Activated naive CD4-positive, alpha-beta T cell treated with anti-CD3 and anti-CD28 coated beads, Interleukin-2, amount 50 U/mL, for 72 hours (primary cell): ENCODE measurements at regions not wholly inside any gene's neighbourhood (a gene's known extent, or its start where the extent isn't known, plus 50 kb on each side); places are given as distances from the start of the nearest gene placed in this dataset.

Source experiments
- ATAC-seq, 2 donors: fragments of 150-1000 bp; cut with Tn5 transposase; 2 replicates each; pipeline ENCODE4 v1.10.0; 2021; ENCODE audit warnings: mild to moderate bottlenecking in 2 of 2, moderate library complexity in 2 of 2
- DNase-seq, 2 donors: peaks; one replicate each; pipeline ENCODE4 v3.0.0; 2021 to 2022; ENCODE audit warnings: low spot score in 2 of 2
- H3K27ac Mint-ChIP-seq, 2 donors: one replicate each; pipeline ENCODE4 v1.8.0; 2022; ENCODE audit warnings: mild to moderate bottlenecking in 2 of 2, mixed read lengths in 2 of 2
- H3K36me3 Mint-ChIP-seq, 2 donors: one replicate each; pipeline ENCODE4 v1.8.0; 2022; ENCODE audit warnings: mixed read lengths in 2 of 2
- H3K9me3 Mint-ChIP-seq, 2 donors: one replicate each; pipeline ENCODE4 v1.8.0; 2022; ENCODE audit warnings: mixed read lengths in 2 of 2

DNA sequence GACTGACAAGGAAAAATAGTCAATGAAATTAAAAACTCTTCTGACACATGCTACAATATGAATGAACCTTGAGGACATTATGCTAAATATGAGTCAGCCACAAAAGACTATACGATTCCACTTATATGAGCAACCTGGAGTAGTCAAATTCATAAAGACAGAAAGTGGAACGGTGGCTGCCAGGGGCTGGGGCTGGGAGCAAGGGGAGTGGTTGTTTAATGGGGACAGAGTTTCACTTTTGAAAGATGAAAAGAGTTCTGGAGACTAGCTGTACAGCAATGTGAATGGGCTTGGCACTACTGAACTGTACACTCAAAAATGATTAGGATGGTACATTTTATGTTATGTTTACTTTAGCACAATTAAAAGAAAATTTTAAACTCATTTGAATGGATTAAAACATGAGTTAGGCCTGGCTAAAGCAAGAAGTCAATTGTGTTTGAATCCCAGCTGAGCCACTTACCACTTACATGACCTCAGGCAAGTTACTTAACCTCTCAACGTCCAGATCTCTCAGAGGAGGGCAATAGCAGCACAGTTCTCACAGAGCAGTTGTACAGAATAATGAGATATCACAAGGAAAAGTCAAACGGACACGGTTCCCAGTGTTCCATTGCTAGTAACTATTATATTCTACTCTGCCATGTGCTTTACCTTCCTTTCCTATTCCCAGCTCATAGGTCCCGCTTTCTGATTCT, 102.5 kb downstream of the SPTSSA start:
- H3K36me3 Mint-ChIP-seq: no peaks in the 10 kb centered on the region
- ATAC-seq (peak; percentile 16 to 27), DNase-seq (no peak)
- no peaks in the 10 kb centered on the region for H3K9me3 Mint-ChIP-seq
- peak overlapping the region in 1 of 2 donors; percentile 50 for H3K27ac Mint-ChIP-seq

DNA sequence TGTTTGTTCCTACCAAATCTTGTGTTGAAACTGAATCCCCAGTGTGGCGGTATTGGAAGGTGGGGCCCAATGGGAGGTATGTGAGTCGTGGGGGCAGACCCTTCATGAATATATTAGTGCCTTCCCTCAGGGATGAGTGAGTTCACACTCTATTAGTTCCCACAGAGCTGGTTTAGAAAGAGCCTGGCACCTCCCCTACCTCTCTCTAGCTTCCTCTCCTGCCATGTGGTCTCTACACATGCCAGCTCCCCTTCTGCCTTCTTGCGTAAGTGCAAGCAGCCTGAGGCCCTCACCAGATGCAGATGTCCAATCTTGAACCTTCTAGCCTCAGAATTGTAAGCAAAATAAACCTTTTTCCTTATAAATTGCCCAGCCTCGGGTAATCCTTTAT, 105.8 kb downstream of the SPTSSA start:
- no peaks in the 10 kb centered on the region for H3K9me3 Mint-ChIP-seq
- ATAC-seq: peak in 1 of 2 donors; percentile 44
- no peaks in the 10 kb centered on the region for H3K36me3 Mint-ChIP-seq
- no peak overlapping the region for H3K27ac Mint-ChIP-seq
- no peak for DNase-seq

DNA sequence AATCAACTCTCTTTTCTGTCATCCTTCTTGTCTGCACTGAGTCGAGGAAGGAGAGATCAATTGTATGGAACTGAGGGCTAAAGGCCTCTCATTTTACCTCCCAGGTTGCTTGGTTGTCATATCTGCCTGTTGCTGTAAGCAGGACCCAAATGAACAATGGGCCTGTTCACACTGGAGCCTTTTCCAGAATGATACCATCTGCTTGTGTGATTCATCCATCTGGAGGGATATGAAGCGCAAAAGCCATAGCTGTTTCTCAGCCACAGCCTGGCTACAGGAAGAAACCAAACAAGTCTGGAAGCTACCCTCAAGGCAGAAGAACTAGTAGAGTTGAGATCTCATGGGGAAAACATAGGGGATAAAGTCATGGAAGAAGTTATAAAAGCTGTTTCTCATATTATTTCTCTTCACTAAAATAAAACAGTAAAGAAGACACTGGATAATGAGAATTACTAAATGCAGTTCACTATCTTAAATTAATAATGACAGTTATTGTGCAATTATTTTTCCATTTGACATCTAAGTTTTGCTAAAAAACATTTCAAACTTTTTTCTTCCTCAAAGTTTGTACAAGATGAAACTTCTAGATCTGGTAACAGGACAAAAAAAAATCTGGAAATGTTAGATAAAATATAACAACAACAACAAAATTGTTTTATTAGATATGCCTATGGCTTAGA, 106.3 kb downstream of the SPTSSA start:
- Mint-ChIP-seq H3K27ac (no peak overlapping the region), H3K36me3 (no peaks in the 10 kb centered on the region), H3K9me3 (no peaks in the 10 kb centered on the region)
- ATAC-seq (no peak), DNase-seq (no peak)

DNA sequence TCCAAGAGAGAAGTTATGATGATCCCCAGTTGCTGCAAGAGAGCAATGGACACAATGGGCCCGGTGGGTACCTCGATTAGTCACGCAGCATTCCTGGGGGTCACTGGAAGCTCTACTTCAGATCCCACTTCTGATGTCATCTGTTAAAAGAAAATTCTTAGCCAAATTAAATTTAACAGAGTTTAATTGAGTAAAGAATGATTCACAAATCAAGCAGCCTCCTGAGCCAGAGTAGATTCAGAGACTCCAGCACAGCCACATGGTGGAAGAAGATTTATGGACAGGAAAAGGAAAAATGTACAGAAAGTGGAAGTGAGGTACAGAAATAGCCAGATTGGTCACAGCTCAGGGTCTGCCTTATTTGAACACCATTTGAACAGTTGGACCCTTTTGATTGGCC, 107.5 kb downstream of the SPTSSA start:
- no peaks in the 10 kb centered on the region for H3K9me3 Mint-ChIP-seq
- no peak for DNase-seq
- H3K36me3 Mint-ChIP-seq: no peaks in the 10 kb centered on the region

DNA sequence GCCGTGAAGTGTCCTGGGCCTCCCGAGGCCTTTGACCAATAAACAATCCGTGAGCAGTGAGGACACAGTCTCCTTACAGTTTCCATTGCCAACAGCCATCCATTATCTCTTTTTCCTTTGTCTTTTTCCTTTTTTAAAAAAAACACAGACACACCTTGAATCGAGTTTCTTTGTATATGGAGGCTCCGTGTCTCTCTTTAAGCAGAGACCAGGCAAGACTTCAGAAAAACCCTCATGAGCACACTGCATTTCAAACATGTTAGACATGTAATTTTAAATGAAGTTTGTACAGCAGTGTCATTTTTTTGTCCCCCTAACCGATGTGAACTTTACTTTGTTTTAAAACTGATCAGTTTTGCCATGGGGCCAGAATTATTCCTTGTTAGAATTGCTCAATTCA, 111.1 kb downstream of the SPTSSA start:
- DNase-seq (no peak), ATAC-seq (peak; percentile 25 to 53)
- no peak overlapping the region for H3K27ac Mint-ChIP-seq
- H3K9me3 Mint-ChIP-seq: no peaks in the 10 kb centered on the region
- H3K36me3 Mint-ChIP-seq: no peaks in the 10 kb centered on the region

More for the DNA sequence above, 107.5 kb downstream of the SPTSSA start:
- ATAC-seq: no peak
- H3K27ac Mint-ChIP-seq: no peak overlapping the region

DNA sequence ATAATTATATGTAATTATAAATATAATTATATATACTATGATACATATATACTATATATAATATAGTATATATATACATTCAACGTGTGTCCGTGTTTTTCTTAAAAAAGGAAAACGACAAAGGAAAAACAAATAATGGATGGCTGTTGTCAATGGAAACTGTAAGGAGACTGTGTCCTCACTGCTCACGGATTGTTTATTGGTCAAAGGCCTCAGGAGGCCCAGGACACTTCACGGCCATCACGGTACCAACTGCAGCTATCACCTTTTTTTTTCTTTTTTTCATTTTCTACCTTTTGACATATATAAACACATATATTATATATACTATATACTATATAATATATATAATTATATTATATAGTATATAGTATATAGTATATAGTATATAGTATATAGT, 113.4 kb downstream of the SPTSSA start:
- Mint-ChIP-seq H3K9me3 (no peaks in the 10 kb centered on the region), H3K27ac (no peak overlapping the region), H3K36me3 (no peaks in the 10 kb centered on the region)
- no peak for DNase-seq
- ATAC-seq: no peak

DNA sequence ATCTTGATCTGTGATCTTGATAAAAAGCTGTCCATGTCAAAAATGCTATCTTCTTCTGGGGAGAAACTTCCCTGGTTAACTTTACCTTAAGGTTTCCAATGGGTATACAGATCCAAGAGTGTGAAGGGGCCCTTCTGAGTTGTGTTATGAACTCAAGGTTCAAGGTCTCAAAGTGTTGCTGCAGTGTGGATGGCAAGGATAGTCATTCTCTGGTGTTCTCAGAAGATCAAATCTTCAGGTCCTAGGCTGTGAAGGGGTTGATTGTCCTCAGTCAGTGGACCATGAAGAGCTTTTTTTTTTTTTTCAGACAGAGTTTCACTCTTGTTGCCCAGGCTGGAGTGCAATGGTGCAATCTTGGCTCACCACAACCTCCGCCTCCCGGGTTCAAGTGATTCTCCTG, 114.4 kb downstream of the SPTSSA start:
- no peak overlapping the region for H3K27ac Mint-ChIP-seq
- DNase-seq: no peak
- H3K9me3 Mint-ChIP-seq: no peaks in the 10 kb centered on the region
- H3K36me3 Mint-ChIP-seq: no peaks in the 10 kb centered on the region
- peak; percentile 78 to 83 for ATAC-seq

DNA sequence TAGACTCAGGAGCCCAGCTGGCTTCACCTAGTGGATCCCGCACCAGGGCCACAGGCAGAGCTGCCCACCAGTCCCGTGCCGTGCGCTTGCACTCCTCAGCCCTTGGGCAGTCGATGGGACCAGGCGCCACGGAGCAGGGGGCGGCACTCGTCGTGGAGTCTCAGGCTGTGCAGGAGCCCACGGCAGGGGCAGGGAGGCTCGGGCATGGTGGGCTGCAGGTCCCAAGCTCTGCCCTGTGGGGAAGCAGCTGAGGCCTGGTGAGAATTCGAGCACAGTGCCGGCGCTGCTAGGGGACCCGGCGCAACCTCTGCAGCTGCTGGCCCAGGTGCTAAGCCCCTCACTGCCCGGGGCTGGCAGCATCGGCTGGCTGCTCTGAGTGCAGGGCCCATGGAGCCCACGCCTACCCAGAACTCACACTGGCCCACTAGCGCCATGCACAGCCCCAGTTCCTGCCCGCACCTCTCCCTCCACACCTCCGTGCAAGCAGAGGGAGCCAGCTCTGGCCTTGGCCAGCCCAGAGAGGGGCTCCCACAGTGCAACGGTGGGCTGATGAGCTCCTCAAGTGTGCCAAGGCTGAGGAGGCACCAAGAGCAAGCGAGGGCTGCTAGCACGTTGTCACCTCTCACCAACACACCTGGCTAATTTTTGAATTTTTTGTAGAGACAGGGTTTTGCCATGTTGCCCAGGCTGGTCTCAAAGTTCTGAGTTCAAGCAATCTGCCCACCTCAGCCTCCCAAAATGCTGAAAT, 116.1 kb downstream of the SPTSSA start:
- H3K27ac Mint-ChIP-seq: no peak overlapping the region
- no peaks in the 10 kb centered on the region for H3K36me3 Mint-ChIP-seq
- H3K9me3 Mint-ChIP-seq: no peaks in the 10 kb centered on the region
- no peak for ATAC-seq
- no peak for DNase-seq

DNA sequence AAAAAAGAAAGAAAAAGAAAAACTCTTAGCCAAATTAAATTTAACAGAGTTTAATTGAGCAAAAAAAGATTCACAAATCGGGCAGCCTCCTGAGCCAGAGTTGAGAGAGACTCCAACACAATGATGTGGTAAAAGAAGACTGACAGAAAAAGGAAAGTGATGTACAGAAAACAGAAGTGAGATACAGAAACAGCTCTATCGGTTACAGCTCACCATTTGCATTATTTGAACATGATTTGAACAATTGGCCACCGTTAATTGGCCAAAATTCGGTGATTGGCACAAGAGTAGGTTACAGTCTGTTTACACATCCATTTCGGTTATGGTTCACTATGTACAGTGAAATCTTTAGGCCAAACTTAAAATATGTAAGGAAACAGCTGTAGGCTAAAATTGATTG, 117.7 kb downstream of the SPTSSA start:
- Mint-ChIP-seq H3K36me3 (no peaks in the 10 kb centered on the region), H3K9me3 (no peaks in the 10 kb centered on the region), H3K27ac (no peak overlapping the region)
- DNase-seq (no peak), ATAC-seq (no peak)

DNA sequence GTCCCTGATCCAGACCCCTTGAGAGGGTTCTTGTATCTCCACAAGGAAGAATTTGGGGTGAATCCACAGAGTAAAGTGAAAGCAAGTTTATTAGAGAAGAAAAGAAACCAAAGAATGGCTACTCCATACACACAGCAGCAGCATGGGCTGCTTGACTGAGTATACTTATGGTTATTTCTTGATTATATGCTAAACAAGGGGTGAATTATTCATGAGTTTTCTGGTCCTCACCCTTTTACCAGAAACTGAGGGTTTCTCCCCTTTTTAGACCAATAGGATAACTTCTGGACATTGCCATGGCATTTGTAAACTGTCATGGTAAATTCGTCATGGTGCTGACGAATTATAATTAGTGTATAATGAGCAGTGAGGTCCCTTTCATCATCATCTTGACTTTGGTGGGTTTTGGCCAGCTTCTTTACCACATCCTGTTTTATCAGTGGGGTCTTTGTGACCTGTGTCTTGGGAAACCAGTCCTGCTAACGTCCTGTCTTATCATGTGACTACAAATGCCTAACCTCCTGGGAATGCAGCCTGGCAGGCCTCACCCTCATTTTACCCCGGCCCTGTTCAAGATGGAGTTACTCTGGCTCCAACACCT, 121.9 kb downstream of the SPTSSA start:
- Mint-ChIP-seq H3K9me3 (no peaks in the 10 kb centered on the region), H3K36me3 (no peaks in the 10 kb centered on the region), H3K27ac (no peak overlapping the region)
- ATAC-seq: no peak
- no peak for DNase-seq

DNA sequence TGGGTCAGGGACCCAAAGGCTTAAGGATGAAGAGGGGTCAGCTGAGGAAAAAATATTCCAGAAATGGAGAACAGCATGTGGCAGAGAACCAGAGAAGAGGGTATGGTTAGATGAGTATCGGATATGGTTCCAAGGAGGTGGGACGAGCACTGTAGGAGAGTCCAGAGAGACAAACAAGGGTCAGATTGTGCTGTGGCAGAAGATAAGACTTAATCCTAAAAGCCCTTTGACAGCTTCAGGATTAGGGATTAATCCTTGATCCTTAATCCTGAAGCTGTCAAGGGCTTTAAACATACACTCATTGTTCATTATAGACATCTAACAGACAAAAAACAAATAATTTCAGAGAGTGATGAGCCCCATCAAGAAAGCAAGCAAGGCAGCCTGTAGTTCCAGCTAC, 124.0 kb downstream of the SPTSSA start:
- no peaks in the 10 kb centered on the region for H3K36me3 Mint-ChIP-seq
- ATAC-seq (no peak), DNase-seq (no peak)
- H3K27ac Mint-ChIP-seq: no peak overlapping the region
- no peaks in the 10 kb centered on the region for H3K9me3 Mint-ChIP-seq

DNA sequence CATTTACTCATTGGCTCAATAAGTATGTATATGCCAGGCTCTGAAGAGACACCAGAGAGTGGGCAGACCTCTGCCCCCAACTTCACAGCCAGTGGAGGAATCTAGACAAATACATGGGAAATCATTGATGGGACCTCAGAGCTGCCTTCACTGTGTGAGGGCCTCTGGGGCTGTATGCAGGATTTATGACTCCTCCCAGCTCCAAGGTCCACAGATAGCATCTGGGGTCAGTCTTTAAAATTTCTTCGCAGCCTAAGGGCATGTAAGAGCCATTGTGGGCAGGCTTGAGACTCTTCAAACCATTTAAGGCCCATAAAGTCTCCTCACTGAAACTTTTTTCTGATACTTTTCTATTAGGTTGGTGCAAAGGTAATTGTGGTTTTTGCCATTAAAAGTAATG, 125.5 kb downstream of the SPTSSA start:
- H3K9me3 Mint-ChIP-seq: no peaks in the 10 kb centered on the region
- no peak overlapping the region for H3K27ac Mint-ChIP-seq
- DNase-seq (no peak), ATAC-seq (no peak)
- H3K36me3 Mint-ChIP-seq: no peaks in the 10 kb centered on the region

DNA sequence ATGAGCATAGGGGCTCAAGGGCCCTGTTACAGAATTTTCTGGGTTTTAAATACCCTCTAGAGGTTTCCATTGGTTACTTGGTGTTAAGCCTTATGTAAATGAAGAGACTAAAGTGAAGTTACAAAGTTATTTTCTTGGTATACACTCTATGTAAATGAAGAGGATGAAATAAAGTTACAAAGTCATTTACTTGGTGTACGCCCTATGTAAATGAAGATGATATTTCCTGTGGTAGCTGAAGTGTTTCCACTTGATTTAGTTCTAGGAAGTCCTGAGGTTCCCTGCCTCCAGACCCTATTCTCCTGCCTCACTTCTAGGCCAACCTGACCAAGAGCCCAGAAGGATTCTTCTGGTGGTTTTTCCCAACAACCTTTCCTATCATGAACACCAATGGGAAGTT, 126.1 kb downstream of the SPTSSA start:
- DNase-seq (no peak), ATAC-seq (no peak)
- no peak overlapping the region for H3K27ac Mint-ChIP-seq
- H3K36me3 Mint-ChIP-seq: no peaks in the 10 kb centered on the region
- H3K9me3 Mint-ChIP-seq: no peaks in the 10 kb centered on the region

DNA sequence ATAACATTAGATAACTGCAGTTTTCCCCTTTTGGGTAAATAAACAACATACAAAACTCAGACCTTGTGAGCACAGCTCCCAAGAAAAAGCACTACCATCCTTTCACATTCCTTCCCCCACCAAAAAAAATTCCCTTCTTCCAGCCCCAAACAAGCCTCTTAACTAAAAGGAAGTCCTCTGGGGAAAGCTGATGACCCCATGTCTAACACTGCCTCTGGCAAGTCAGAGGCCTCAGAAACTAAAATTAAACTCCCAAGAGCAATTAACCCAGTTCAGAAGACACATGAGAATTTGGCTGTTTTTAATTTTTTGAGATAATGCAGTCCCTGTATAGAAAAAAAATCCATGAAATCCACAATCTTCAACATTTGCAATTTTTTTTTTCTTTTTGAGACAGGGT, 127.7 kb downstream of the SPTSSA start:
- ATAC-seq (no peak), DNase-seq (no peak)
- Mint-ChIP-seq H3K27ac (no peak overlapping the region), H3K36me3 (no peaks in the 10 kb centered on the region), H3K9me3 (no peaks in the 10 kb centered on the region)

DNA sequence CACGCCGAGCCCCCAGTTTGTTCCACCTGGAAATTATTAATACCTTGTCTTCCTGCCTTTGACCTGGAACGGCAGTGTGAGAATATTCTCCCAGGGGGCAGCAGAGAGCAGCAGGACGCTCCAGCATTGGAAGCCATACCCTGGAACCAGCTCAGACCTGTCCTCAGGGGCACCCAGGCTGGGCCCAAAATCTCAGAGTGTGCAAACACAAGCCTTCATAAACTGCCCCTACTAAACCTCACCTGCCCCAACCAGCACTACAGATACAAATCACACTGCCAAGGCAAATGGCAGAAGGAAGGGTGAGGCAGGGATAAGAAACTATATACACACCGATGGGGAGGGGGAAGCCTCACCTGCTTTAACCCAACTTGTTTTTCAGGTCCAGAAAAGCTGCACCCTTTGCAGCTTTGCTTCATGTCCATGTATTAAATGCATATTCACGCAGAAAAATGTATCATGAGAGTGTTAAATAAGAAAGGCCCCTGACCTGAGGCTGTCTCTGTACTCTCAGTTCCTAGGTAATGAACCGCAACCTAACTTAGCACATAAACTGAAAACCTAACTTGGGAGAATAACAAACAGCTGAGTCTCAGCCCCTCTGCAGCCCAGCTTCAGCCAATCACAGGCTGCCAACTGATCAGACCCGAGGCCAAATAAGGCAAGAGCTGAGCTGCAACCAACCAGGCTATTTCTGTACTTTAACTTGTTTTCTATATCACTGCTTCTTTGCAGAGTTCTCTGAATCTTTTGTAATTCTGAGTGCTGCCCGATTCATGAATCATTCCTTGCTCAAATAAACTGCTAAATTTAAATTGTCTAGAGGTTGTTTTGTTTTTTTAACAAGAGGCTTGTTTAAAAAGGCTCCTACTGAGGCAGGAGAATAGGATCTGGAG, 130.1 kb downstream of the SPTSSA start:
- DNase-seq: peak; percentile 72 to 73

DNA sequence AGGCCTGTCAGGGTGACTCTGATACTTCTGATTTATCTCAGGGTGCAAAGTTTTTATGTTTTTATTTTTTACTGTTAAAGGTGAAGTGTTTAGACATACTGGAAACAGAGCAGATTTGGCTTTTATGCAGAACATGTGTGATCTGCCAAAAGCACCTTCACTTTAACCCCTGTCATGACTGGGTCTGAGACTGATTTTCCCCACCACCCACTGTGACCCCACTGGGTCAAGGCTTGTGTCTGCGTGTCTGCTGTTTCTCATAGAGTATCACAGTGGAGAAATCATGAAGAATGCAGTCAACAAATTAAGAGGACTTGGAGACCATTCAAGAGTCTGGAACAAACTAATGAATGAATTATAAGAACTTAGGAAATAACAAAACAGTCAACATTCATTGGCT, 131.2 kb downstream of the SPTSSA start:
- Mint-ChIP-seq H3K36me3 (no peaks in the 10 kb centered on the region), H3K9me3 (no peaks in the 10 kb centered on the region), H3K27ac (no peak overlapping the region)
- DNase-seq: no peak
- ATAC-seq: no peak

More for the DNA sequence above, 130.1 kb downstream of the SPTSSA start:
- no peaks in the 10 kb centered on the region for H3K9me3 Mint-ChIP-seq
- H3K27ac Mint-ChIP-seq: peak overlapping the region in 1 of 2 donors; percentile 71
- peak; percentile 84 to 91 for ATAC-seq
- H3K36me3 Mint-ChIP-seq: no peaks in the 10 kb centered on the region
